ENCODE measurements at regions not wholly inside any gene's neighbourhood (a gene's known extent, or its start where the extent isn't known, plus 50 kb on each side); places are given as distances from the start of the nearest gene placed in this dataset.
A peak's percentile ranks its signal among the peaks of the same experiment; 100 is the strongest.

DNA sequence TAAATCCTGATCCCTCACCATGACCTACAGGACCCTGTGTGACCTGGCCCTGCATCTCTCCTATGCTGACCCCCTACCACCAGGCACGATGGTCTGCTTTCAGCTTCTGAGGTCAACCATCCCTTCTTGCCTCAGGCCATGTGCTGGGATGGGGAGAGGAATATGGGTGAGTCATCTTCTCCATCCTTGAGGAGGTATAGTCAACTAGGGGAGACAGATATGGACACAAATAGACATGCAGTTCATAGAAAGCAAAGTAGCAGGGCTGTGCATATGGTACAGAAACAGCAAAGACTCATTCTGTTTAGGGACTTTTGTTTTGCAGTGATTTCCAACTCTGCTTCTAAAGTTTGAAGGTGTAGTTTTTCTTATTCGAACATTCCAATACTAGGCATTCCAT lies 250.8 kb upstream of the FGGY start:
- dilution Hi-C loops (cut with MboI; ENCODE audit: extremely low pct_ligation_motif_present, low sequenced_read_pairs), result no loop called here
- H3K4me3 ChIP-seq (ENCODE audit: control insufficient read depth in 2 of 3, extremely low read depth in 1 of 3, insufficient read depth in 2 of 3, low read depth in 1 of 3, low read length in 3 of 3), result no peak overlapping the region
- H3K27me3 ChIP-seq (ENCODE audit: control insufficient read depth, extremely low read depth, insufficient read depth, low read length), result no peaks in the 10 kb centered on the region
- H4K20me1 ChIP-seq (ENCODE audit: control insufficient read depth, extremely low read depth, insufficient read depth, low read length), result no peaks in the 10 kb centered on the region
- H3K36me3 ChIP-seq (ENCODE audit: control insufficient read depth in 2 of 2, extremely low read depth in 1 of 2, insufficient read depth in 2 of 2, low read length in 2 of 2), result no peaks in the 10 kb centered on the region
- peaks cover 12% of the 10 kb centered on the region for H3K4me1 ChIP-seq (ENCODE audit: control insufficient read depth, extremely low read depth, insufficient read depth, low read length)
- H3K79me2 ChIP-seq (ENCODE audit: control insufficient read depth, insufficient read depth, low read length), result no peaks in the 10 kb centered on the region
- TF ChIP-seq, protein P1, sequence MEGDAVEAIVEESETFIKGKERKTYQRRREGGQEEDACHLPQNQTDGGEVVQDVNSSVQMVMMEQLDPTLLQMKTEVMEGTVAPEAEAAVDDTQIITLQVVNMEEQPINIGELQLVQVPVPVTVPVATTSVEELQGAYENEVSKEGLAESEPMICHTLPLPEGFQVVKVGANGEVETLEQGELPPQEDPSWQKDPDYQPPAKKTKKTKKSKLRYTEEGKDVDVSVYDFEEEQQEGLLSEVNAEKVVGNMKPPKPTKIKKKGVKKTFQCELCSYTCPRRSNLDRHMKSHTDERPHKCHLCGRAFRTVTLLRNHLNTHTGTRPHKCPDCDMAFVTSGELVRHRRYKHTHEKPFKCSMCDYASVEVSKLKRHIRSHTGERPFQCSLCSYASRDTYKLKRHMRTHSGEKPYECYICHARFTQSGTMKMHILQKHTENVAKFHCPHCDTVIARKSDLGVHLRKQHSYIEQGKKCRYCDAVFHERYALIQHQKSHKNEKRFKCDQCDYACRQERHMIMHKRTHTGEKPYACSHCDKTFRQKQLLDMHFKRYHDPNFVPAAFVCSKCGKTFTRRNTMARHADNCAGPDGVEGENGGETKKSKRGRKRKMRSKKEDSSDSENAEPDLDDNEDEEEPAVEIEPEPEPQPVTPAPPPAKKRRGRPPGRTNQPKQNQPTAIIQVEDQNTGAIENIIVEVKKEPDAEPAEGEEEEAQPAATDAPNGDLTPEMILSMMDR (optimal IDR thresholded peaks at IDR 0.05 in 1 of 3, IDR thresholded peaks at IDR 0.05 in 1 of 3, conservative IDR thresholded peaks at IDR 0.05 in 1 of 3; ENCODE audit: extremely low read depth in 1 of 3, insufficient read depth in 2 of 3, low read length in 3 of 3), result no peak
- TF ChIP-seq EZH2 (IDR thresholded peaks at IDR 0.05; ENCODE audit: low read length), result no peak
- H2AFZ ChIP-seq (ENCODE audit: control insufficient read depth, low read length), result no peak overlapping the region
- H3K9ac ChIP-seq (ENCODE audit: control insufficient read depth, extremely low read depth, insufficient read depth, low read length), result no peak overlapping the region
- DNase-seq (ENCODE audit: low read depth, low spot score), result no peak
- H3K9me3 ChIP-seq (ENCODE audit: control insufficient read depth, low read depth, low read length), result no peaks in the 10 kb centered on the region
- H3K9me1 ChIP-seq (ENCODE audit: control insufficient read depth, extremely low read depth, insufficient read depth, low read length), result no peaks in the 10 kb centered on the region
- FAIRE-seq, result peak; percentile 73
- no peak overlapping the region for H3K27ac ChIP-seq (ENCODE audit: control insufficient read depth, insufficient read depth, low read length)
- no peak overlapping the region for H3K4me2 ChIP-seq (ENCODE audit: control insufficient read depth, extremely low read depth, insufficient read depth, low read depth, low read length)

DNA sequence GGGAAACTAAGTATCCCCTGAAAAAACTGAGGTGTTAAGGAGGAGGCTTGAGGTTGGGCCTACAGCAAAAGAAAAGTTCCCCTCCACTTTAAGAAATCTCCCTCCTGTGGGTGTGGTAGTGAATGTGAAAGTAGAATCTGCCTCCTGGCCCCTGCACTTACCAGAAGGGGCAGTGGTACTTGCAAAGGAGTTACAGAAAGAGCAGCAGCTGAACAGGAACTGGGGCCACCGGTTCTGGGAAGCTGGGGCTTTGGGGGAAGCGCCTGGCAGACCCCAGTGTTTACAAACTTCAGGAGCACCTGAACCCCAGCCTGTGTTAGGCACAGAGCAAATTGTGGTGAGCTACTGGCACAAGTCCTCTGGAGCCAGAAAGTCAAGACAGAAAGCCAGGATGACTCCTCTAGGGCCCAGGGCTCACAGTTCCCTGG lies 250.2 kb upstream of the FGGY start:
- H3K9ac ChIP-seq (ENCODE audit: control insufficient read depth, extremely low read depth, insufficient read depth, low read length), result no peak overlapping the region
- no peak for TF ChIP-seq EZH2 (IDR thresholded peaks at IDR 0.05; ENCODE audit: low read length)
- TF ChIP-seq, protein P1 (optimal IDR thresholded peaks at IDR 0.05 in 1 of 3, IDR thresholded peaks at IDR 0.05 in 1 of 3, conservative IDR thresholded peaks at IDR 0.05 in 1 of 3; ENCODE audit: extremely low read depth in 1 of 3, insufficient read depth in 2 of 3, low read length in 3 of 3), result no peak
- no peak overlapping the region for H3K27ac ChIP-seq (ENCODE audit: control insufficient read depth, insufficient read depth, low read length)
- H3K4me3 ChIP-seq (ENCODE audit: control insufficient read depth in 2 of 3, extremely low read depth in 1 of 3, insufficient read depth in 2 of 3, low read depth in 1 of 3, low read length in 3 of 3), result no peak overlapping the region
- H4K20me1 ChIP-seq (ENCODE audit: control insufficient read depth, extremely low read depth, insufficient read depth, low read length), result no peaks in the 10 kb centered on the region
- H3K4me2 ChIP-seq (ENCODE audit: control insufficient read depth, extremely low read depth, insufficient read depth, low read depth, low read length), result no peak overlapping the region
- H3K9me1 ChIP-seq (ENCODE audit: control insufficient read depth, extremely low read depth, insufficient read depth, low read length), result no peaks in the 10 kb centered on the region
- H2AFZ ChIP-seq (ENCODE audit: control insufficient read depth, low read length), result no peak overlapping the region
- FAIRE-seq (no peak), DNase-seq (ENCODE audit: low read depth, low spot score) (no peak)
- no peaks in the 10 kb centered on the region for H3K36me3 ChIP-seq (ENCODE audit: control insufficient read depth in 2 of 2, extremely low read depth in 1 of 2, insufficient read depth in 2 of 2, low read length in 2 of 2)
- H3K27me3 ChIP-seq (ENCODE audit: control insufficient read depth, extremely low read depth, insufficient read depth, low read length), result no peaks in the 10 kb centered on the region
- dilution Hi-C loops (cut with MboI; ENCODE audit: extremely low pct_ligation_motif_present, low sequenced_read_pairs), result no loop called here
- H3K79me2 ChIP-seq (ENCODE audit: control insufficient read depth, insufficient read depth, low read length), result no peaks in the 10 kb centered on the region
- peaks cover 9% of the 10 kb centered on the region for H3K4me1 ChIP-seq (ENCODE audit: control insufficient read depth, extremely low read depth, insufficient read depth, low read length)
- no peaks in the 10 kb centered on the region for H3K9me3 ChIP-seq (ENCODE audit: control insufficient read depth, low read depth, low read length)
